OCI-LY3 (cell line): ENCODE measurements at regions not wholly inside any gene's neighbourhood (a gene's known extent, or its start where the extent isn't known, plus 50 kb on each side); places are given as distances from the start of the nearest gene placed in this dataset.

ENCODE experiments used
- H2AFZ ChIP-seq: fragments of 200-600, 300-600 bp; shearing (Covaris generic); 2 replicates; pipeline ENCODE4 v1.6.0; 2014; ENCODE audit warnings: antibody characterized with exemption, low read depth, low read length
- H3K27ac ChIP-seq: fragments of 200-600, 300-600 bp; sonication (generic); 2 replicates; pipeline ENCODE4 v1.5.1; 2014; ENCODE audit warnings: mild to moderate bottlenecking, low read length, moderate library complexity, mixed read lengths
- H3K27me3 ChIP-seq: fragments of 200-600, 300-600 bp; sonication (generic); 2 replicates; pipeline ENCODE4 v1.6.1; 2014; ENCODE audit warnings: low read depth, low read length, mixed read lengths
- H3K36me3 ChIP-seq: fragments of 200-600, 300-600 bp; sonication (generic); replicated peaks from 2 replicates; pipeline ENCODE3; 2014; ENCODE audit warnings: low read depth, low read length, mixed read lengths
- H3K4me1 ChIP-seq: fragments of 300-600, 200-600 bp; sonication (generic); 2 replicates; pipeline ENCODE4 v1.6.1; 2014; ENCODE audit warnings: low read length, mixed read lengths
- H3K4me2 ChIP-seq: fragments of 200-600, 300-600 bp; sonication (generic); 2 replicates; pipeline ENCODE4 v1.6.1; 2014; ENCODE audit warnings: low read length, mixed read lengths
- H3K4me3 ChIP-seq: fragments of 300-600, 200-600 bp; sonication (generic); 2 replicates; pipeline ENCODE4 v1.5.1; 2014; ENCODE audit warnings: antibody characterized with exemption, mild to moderate bottlenecking, low read length, moderate library complexity
- H3K79me2 ChIP-seq: fragments of 300-600, 200-600 bp; shearing (Covaris generic); 2 replicates; pipeline ENCODE4 v1.6.1; 2014; ENCODE audit warnings: mild to moderate bottlenecking, low read length, mixed read lengths
- H3K9ac ChIP-seq: fragments of 300-600, 200-600 bp; shearing (Covaris generic); 2 replicates; pipeline ENCODE4 v1.6.0; 2014; ENCODE audit warnings: mild to moderate bottlenecking, low read length, moderate library complexity
- H3K9me3 ChIP-seq: fragments of 200-600, 300-600 bp; shearing (Covaris generic); 2 replicates; pipeline ENCODE4 v1.6.1; 2014; ENCODE audit warnings: low read length, mixed read lengths; ENCODE audit not compliant: insufficient read depth
- H4K20me1 ChIP-seq: fragments of 200-600, 300-600 bp; sonication (generic); 2 replicates; pipeline ENCODE4 v1.6.1; 2016; ENCODE audit warnings: low read length, mixed read lengths; ENCODE audit not compliant: insufficient read depth
- CTCF ChIP-seq: fragments of 200-600, 300-600 bp; sonication (generic); IDR thresholded peaks from 2 replicates; pipeline ENCODE4 v1.5.1; 2014; ENCODE audit warnings: antibody characterized with exemption, low read length, low read depth
- EZH2phosphoT487 ChIP-seq: fragments of 200-600 bp; shearing (Covaris generic); IDR thresholded peaks from 2 replicates; pipeline ENCODE4 v1.6.1; 2018; ENCODE audit warnings: antibody characterized with exemption, mixed run types, low read depth

GRCh38 chr6:170129691-170130171, 161.1 kb downstream of the DLL1 start:
- no peak overlapping the region for H3K4me2 ChIP-seq
- no peaks in the 10 kb centered on the region for H3K27me3 ChIP-seq
- no peaks in the 10 kb centered on the region for H3K4me1 ChIP-seq
- H2AFZ ChIP-seq = no peak overlapping the region
- TF ChIP-seq CTCF (no peak), EZH2phosphoT487 (no peak)
- no peaks in the 10 kb centered on the region for H3K9me3 ChIP-seq
- H3K9ac ChIP-seq = no peak overlapping the region
- no peaks in the 10 kb centered on the region for H3K36me3 ChIP-seq
- no peak overlapping the region for H3K27ac ChIP-seq
- H3K4me3 ChIP-seq = no peak overlapping the region
- no peaks in the 10 kb centered on the region for H4K20me1 ChIP-seq
- H3K79me2 ChIP-seq = no peaks in the 10 kb centered on the region

- Histone ChIP-seq H3K4me3 (no peak overlapping the region), H2AFZ (no peak overlapping the region), H3K9ac (no peak overlapping the region), H3K27me3 (no peaks in the 10 kb centered on the region), H3K4me1 (no peaks in the 10 kb centered on the region), H3K27ac (no peak overlapping the region), H3K4me2 (no peak overlapping the region), H3K36me3 (no peaks in the 10 kb centered on the region), H4K20me1 (no peaks in the 10 kb centered on the region), H3K79me2 (no peaks in the 10 kb centered on the region), H3K9me3 (no peaks in the 10 kb centered on the region)
- TF ChIP-seq EZH2phosphoT487 (no peak), CTCF (no peak)
Measured at GRCh38 chr6:170128811-170129681, 161.8 kb downstream of the DLL1 start.

GRCh38 chr6:170128346-170128745, 162.5 kb downstream of the DLL1 start:
- H3K4me2 ChIP-seq = no peak overlapping the region
- no peaks in the 10 kb centered on the region for H4K20me1 ChIP-seq
- TF ChIP-seq CTCF = no peak
- no peak for TF ChIP-seq EZH2phosphoT487
- H3K9ac ChIP-seq = no peak overlapping the region
- no peaks in the 10 kb centered on the region for H3K36me3 ChIP-seq
- H3K4me1 ChIP-seq = no peaks in the 10 kb centered on the region
- H2AFZ ChIP-seq = no peak overlapping the region
- H3K4me3 ChIP-seq = no peak overlapping the region
- no peaks in the 10 kb centered on the region for H3K79me2 ChIP-seq
- no peak overlapping the region for H3K27ac ChIP-seq
- H3K27me3 ChIP-seq = no peaks in the 10 kb centered on the region
- H3K9me3 ChIP-seq = no peaks in the 10 kb centered on the region

- Histone ChIP-seq H2AFZ (no peak overlapping the region), H3K9me3 (no peaks in the 10 kb centered on the region), H4K20me1 (no peaks in the 10 kb centered on the region), H3K4me3 (no peak overlapping the region), H3K4me2 (no peak overlapping the region), H3K4me1 (no peaks in the 10 kb centered on the region), H3K27ac (no peak overlapping the region), H3K79me2 (no peaks in the 10 kb centered on the region), H3K27me3 (no peaks in the 10 kb centered on the region), H3K36me3 (no peaks in the 10 kb centered on the region), H3K9ac (no peak overlapping the region)
- TF ChIP-seq CTCF = no peak
- TF ChIP-seq EZH2phosphoT487 = no peak
Measured at GRCh38 chr6:170127151-170127550, 163.7 kb downstream of the DLL1 start.
